NCI-H2196 (cell line): ENCODE measurements at regions not wholly inside any gene's neighbourhood (a gene's known extent, or its start where the extent isn't known, plus 50 kb on each side); places are given as distances from the start of the nearest gene placed in this dataset.

Experiments
- DNase-seq: peaks from one replicate; lab custom pipeline; 2025; ENCODE audit not compliant: unreplicated experiment; lab: John Stamatoyannopoulos, UW

- no peak for DNase-seq
Observed at GRCh38 chr10:128936392-128936791, 530.6 kb upstream of the MGMT start.

- no peak for DNase-seq
Observed at GRCh38 chr10:128938558-128938957, 528.5 kb upstream of the MGMT start.

GRCh38 chr10:128940081-128940480, 527.0 kb upstream of the MGMT start:
- DNase-seq: no peak

- DNase-seq: no peak
Observed at GRCh38 chr10:128943111-128943510, 523.9 kb upstream of the MGMT start.

GRCh38 chr10:128945398-128945797, 521.6 kb upstream of the MGMT start:
- DNase-seq: no peak

GRCh38 chr10:128950159-128950915, 516.7 kb upstream of the MGMT start:
- no peak for DNase-seq

- no peak for DNase-seq
Observed at GRCh38 chr10:128950916-128951275, 516.1 kb upstream of the MGMT start.

- no peak for DNase-seq
Observed at GRCh38 chr10:128952856-128953255, 514.2 kb upstream of the MGMT start.

- DNase-seq: no peak
Observed at GRCh38 chr10:128956149-128956548, 510.9 kb upstream of the MGMT start.

GRCh38 chr10:128957221-128957620, 509.8 kb upstream of the MGMT start:
- no peak for DNase-seq

GRCh38 chr10:128958834-128959690, 508.0 kb upstream of the MGMT start:
- no peak for DNase-seq

- no peak for DNase-seq
Observed at GRCh38 chr10:128959746-128960145, 507.3 kb upstream of the MGMT start.

GRCh38 chr10:128960517-128960916, 506.5 kb upstream of the MGMT start:
- DNase-seq: no peak

GRCh38 chr10:128962182-128962581, 504.9 kb upstream of the MGMT start:
- DNase-seq: no peak

GRCh38 chr10:128963211-128964099, 503.6 kb upstream of the MGMT start:
- no peak for DNase-seq

GRCh38 chr10:128964100-128964403, 503.0 kb upstream of the MGMT start:
- no peak for DNase-seq

GRCh38 chr10:128967980-128968756, 498.9 kb upstream of the MGMT start:
- no peak for DNase-seq

- DNase-seq: no peak
Observed at GRCh38 chr10:128969551-128969950, 497.5 kb upstream of the MGMT start.

- no peak for DNase-seq
Observed at GRCh38 chr10:128971374-128972035, 495.5 kb upstream of the MGMT start.

- DNase-seq: no peak
Observed at GRCh38 chr10:128972036-128972405, 495.0 kb upstream of the MGMT start.
